HTR-8/SVneo (cell line): ENCODE measurements at regions not wholly inside any gene's neighbourhood (a gene's known extent, or its start where the extent isn't known, plus 50 kb on each side); places are given as distances from the start of the nearest gene placed in this dataset.
"Not testable (repeated sequence)": the region's sequence is repeated elsewhere in the genome, so short reads cannot be mapped to it uniquely, and the experiment has no call there.

Source experiments
- DNase-seq: peaks from one replicate; pipeline ENCODE4 v3.0.0; 2011; ENCODE audit warnings: low spot score, mixed read lengths; ENCODE audit not compliant: insufficient read length
- FAIRE-seq: peaks from 2 replicates; lab custom pipeline; 2011; peaks lifted over from hg19 to GRCh38; lab: Jason Lieb, UNC

GRCh38 chr12:96085475-96085874, 50.1 kb upstream of the LTA4H start:
- DNase-seq (no peak), FAIRE-seq (no peak)

- FAIRE-seq, DNase-seq: not testable (repeated sequence)
Observed at GRCh38 chr12:96086190-96086589, 50.8 kb upstream of the LTA4H start.

- FAIRE-seq: no peak
- no peak for DNase-seq
Observed at GRCh38 chr12:96091833-96092232, 56.4 kb upstream of the LTA4H start.

- FAIRE-seq: no peak
Observed at GRCh38 chr12:96093543-96094196, 58.3 kb upstream of the LTA4H start.

GRCh38 chr12:96094201-96094600, 58.8 kb upstream of the LTA4H start:
- DNase-seq: no peak
- FAIRE-seq: no peak

More at GRCh38 chr12:96093543-96094196, 58.3 kb upstream of the LTA4H start:
- no peak for DNase-seq

- FAIRE-seq (no peak), DNase-seq (no peak)
Observed at GRCh38 chr12:96098631-96099030, 63.2 kb upstream of the LTA4H start.

GRCh38 chr12:96099421-96099820, 64.0 kb upstream of the LTA4H start:
- DNase-seq: no peak
- FAIRE-seq: no peak

- FAIRE-seq: no peak
- DNase-seq: no peak
Observed at GRCh38 chr12:96099986-96100385, 64.6 kb upstream of the LTA4H start.

GRCh38 chr12:96101806-96102205, 66.4 kb upstream of the LTA4H start:
- FAIRE-seq (no peak), DNase-seq (no peak)

GRCh38 chr12:96103067-96103644, 67.8 kb upstream of the LTA4H start:
- DNase-seq: no peak
- FAIRE-seq: no peak

- FAIRE-seq (no peak), DNase-seq (no peak)
Observed at GRCh38 chr12:96104566-96104965, 69.2 kb upstream of the LTA4H start.

- no peak for FAIRE-seq
Observed at GRCh38 chr12:96106137-96106536, 70.8 kb upstream of the LTA4H start.

GRCh38 chr12:96107236-96107635, 71.8 kb upstream of the LTA4H start:
- DNase-seq (no peak), FAIRE-seq (no peak)

More at GRCh38 chr12:96106137-96106536, 70.8 kb upstream of the LTA4H start:
- DNase-seq: no peak

- FAIRE-seq: no peak
- DNase-seq: no peak
Observed at GRCh38 chr12:96108321-96108720, 72.9 kb upstream of the LTA4H start.

GRCh38 chr12:96108941-96109340, 73.6 kb upstream of the LTA4H start:
- DNase-seq, FAIRE-seq: not testable (repeated sequence)

GRCh38 chr12:96112733-96113132, 77.3 kb upstream of the LTA4H start:
- no peak for DNase-seq
- FAIRE-seq: no peak

GRCh38 chr12:96117460-96117859, 76.7 kb upstream of the ELK3 start:
- no peak for FAIRE-seq
- no peak for DNase-seq

- DNase-seq: no peak
- FAIRE-seq: no peak
Observed at GRCh38 chr12:96120359-96121100, 73.6 kb upstream of the ELK3 start.

- DNase-seq (no peak), FAIRE-seq (no peak)
Observed at GRCh38 chr12:96121271-96121711, 72.9 kb upstream of the ELK3 start.

GRCh38 chr12:96128292-96128691, 65.9 kb upstream of the ELK3 start:
- not testable (repeated sequence) for FAIRE-seq, DNase-seq

- no peak for DNase-seq
- no peak for FAIRE-seq
Observed at GRCh38 chr12:96130396-96131059, 63.6 kb upstream of the ELK3 start.
